Mononuclear cell (primary cell): ENCODE measurements at regions not wholly inside any gene's neighbourhood (a gene's known extent, or its start where the extent isn't known, plus 50 kb on each side); places are given as distances from the start of the nearest gene placed in this dataset.

Experiments
- H3K27me3 ChIP-seq: 2 replicates; pipeline ENCODE4 v1.6.0; 2011; ENCODE audit warnings: low read length, control low read depth; ENCODE audit not compliant: insufficient read depth
- H3K4me1 ChIP-seq: 2 replicates; pipeline ENCODE4 v1.5.1; 2011; ENCODE audit warnings: mild to moderate bottlenecking, low read length, control low read depth; ENCODE audit not compliant: insufficient read depth
- H3K4me3 ChIP-seq: 2 replicates; pipeline ENCODE4 v1.5.1; 2011; ENCODE audit warnings: mild to moderate bottlenecking, low read length, moderate library complexity
- H3K9me3 ChIP-seq: 2 replicates; pipeline ENCODE4 v1.5.1; 2011; ENCODE audit warnings: low read depth, mild to moderate bottlenecking, control low read depth, low read length

DNA sequence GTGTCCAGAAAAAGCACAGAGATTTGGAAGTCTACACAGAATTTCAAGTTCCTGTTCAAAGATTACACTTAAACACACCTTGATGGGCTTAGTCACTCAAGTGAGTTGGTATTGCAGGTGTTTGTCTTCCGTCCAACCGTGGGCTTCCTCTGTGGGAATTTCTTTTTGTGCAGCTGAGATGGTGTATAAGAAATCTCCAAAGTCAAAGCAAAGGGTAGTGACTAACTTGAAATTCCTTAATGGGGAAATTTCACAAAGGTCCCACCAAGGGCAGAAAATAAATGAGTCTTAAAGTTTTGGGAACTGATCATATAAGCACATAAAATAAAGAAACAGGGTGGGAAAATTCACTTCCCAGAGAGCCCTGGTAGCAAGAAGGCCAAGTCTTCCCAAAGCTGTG, 102.0 kb upstream of the TNFAIP3 start:
- Histone ChIP-seq H3K4me1 (peaks cover 25% of the 10 kb centered on the region), H3K9me3 (no peaks in the 10 kb centered on the region), H3K27me3 (no peaks in the 10 kb centered on the region), H3K4me3 (no peak overlapping the region)

DNA sequence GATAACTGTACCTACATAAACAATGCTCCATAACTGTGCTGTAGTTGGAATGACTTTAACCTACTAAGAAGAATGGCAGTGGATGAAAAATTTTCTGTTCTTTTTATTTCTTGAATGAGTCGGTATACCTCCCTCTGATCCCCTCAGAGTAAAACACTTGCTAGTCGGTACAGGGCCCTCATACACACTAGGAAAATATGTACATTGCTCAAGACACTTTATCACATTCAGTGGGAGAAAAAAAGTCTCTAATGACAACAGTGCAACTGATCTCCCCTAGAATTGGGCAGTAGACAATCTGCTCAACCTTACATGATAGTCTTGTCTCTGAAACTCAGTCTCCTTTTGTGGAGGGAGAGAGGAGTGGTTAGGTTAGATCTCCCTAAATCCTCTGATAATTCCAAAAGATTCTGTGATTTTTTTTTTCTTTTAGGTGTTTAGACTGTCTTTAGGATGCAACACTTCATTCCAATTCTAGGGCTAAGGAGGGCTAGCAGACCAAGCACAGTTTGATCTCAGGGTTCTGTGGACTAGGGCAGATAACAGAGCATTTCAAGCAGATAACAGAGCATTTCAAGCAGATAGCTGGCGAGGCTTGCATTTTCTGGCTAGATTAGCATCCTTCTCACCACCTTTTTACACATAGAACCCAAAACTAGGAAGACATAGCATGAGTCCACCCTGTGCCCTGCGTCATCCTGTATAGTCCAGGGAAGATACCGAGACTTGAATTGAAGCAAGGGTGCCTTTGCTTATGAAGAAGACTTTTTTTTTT, 100.3 kb upstream of the TNFAIP3 start:
- H3K27me3 ChIP-seq, result no peaks in the 10 kb centered on the region
- no peaks in the 10 kb centered on the region for H3K9me3 ChIP-seq
- H3K4me3 ChIP-seq, result no peak overlapping the region
- H3K4me1 ChIP-seq, result peaks cover 25% of the 10 kb centered on the region

DNA sequence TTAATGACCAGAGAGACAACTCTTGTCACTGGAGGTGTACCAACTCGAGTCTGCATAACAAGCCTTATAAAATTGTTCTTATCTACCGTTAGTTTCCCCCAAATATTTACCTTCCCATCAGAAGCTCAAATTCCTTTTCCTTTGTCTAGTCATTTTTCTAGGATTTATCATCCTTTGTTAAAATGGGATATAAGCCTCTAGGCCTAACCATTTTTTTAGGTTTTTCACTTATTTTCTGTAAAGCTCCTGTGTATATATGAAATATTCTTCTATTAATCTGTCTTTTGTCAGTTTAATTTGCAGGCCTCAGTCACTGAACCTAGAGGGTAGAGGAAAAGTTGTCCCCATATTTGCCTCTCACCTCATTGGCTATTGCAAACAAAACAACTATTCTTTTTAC, 99.6 kb upstream of the TNFAIP3 start:
- Histone ChIP-seq H3K4me3 (no peak overlapping the region), H3K4me1 (peaks cover 25% of the 10 kb centered on the region), H3K9me3 (no peaks in the 10 kb centered on the region), H3K27me3 (no peaks in the 10 kb centered on the region)

DNA sequence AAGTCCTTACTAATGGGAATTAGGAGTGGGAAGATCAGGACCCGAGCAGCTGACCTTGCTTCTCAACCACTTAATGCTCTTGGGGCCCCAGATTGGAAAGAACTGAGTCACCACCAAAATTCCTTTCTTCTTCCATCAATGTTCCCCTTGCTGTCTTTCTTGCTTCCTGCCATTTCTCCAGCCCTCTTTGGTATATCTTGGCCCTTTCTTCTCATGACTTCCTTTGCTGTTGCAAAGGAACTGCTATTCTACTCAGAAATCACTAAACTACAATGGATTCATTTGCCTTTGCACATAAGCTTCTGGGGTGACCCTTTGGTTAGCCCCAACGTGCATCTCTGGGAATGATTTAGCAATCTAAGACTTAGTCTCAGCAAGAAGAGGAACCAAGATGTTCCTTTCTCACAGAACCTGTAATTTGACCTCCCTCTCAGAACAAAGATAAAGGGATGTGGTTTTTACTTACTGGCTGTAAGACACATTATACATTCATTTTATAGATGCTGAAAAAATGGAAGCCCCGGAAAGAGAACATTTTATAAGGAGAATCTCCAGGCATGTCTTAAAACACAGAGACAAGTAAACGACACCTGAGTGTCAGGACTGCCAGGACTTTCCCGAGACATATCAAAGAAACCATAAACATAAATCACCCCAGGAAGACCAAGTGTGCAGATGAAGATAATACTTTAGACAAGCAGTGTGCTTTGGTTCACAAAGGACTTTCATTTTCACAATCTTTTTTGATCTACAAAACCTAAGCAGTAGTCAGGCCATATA, 99.0 kb upstream of the TNFAIP3 start:
- no peak overlapping the region for H3K4me3 ChIP-seq
- no peaks in the 10 kb centered on the region for H3K27me3 ChIP-seq
- H3K9me3 ChIP-seq, result no peaks in the 10 kb centered on the region
- peaks cover 32% of the 10 kb centered on the region for H3K4me1 ChIP-seq

DNA sequence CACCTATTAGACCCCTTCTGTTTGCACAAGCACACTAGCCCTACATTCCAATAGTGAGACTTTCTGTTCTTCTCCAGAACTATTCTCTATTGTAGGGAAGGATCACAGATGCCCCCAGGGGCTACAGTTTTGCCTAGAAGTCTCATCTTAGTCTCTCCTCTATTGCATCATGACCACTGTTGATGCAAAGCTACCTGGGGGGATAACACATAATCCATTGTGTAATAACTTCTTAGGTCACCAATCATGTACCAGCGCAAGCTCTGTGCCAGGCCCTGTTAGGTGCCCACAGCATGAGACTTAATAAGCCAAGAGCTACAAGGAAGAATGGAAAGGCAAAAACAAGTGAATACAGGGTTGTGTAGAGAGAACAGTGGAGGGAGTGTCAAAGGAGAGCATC, 98.1 kb upstream of the TNFAIP3 start:
- Histone ChIP-seq H3K27me3 (no peaks in the 10 kb centered on the region), H3K4me1 (peaks cover 40% of the 10 kb centered on the region), H3K4me3 (no peak overlapping the region), H3K9me3 (no peaks in the 10 kb centered on the region)

DNA sequence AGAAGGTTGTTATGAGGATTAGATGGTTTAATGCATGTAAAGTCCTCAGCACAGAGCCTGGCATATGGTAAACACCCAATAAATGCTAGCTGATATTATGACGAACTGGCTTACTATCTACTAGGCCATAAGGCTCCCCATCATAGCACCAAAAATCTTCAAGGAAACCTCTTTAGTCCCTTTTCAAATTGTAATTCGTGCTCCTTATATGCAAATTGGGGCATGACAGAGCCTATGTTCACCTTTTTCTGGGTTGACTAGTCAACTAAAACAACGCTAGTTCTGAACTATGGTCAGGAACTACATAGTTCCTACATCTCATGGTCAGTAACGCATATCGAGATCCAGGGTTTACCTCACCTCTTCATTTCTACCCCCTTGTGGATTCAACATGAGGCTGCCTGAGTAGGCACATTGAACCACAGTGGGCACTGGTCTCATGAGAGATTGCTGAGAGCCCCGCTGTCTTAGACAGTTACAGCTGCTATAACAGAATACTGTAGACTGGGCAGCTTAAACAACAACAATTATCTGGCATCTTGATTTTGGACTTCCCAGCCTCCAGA, 97.2 kb upstream of the TNFAIP3 start:
- H3K27me3 ChIP-seq, result no peaks in the 10 kb centered on the region
- no peak overlapping the region for H3K4me3 ChIP-seq
- no peaks in the 10 kb centered on the region for H3K9me3 ChIP-seq
- H3K4me1 ChIP-seq, result peaks cover 48% of the 10 kb centered on the region

DNA sequence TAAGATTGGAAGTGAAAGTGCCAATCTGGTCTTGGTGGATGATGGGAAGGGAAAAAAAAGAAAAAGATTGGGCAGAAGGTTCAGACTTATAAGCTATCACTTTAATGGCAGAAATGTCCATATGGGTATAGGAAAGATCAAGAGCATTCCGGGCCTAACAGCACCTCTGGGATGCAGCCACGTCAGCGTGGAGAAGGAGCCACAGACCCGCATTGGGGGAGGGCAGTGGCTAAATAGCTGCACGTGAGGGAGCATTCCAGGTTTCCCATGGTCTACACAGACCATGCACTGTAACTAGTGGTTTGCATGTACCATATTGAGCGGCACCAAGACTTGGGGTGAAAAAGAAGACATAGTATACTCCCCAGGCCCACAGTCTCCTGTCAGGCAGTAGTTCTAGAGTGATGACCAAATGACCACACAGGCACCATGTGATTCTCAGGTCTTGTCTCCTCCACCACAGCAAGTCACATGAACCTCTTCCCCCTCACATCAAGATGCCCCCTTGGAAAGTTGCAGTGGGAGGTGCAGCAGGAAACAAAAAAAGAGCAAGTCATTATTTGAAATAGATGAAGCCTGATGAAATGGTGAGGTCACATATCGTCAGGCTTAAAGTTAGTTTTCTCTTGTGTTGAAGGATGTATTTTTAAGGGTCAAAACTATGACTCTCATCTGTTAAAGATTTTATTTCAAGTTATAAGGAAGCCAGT, 94.4 kb upstream of the TNFAIP3 start:
- H3K4me1 ChIP-seq, result peaks cover 41% of the 10 kb centered on the region
- no peaks in the 10 kb centered on the region for H3K27me3 ChIP-seq
- H3K9me3 ChIP-seq, result no peaks in the 10 kb centered on the region
- no peak overlapping the region for H3K4me3 ChIP-seq

DNA sequence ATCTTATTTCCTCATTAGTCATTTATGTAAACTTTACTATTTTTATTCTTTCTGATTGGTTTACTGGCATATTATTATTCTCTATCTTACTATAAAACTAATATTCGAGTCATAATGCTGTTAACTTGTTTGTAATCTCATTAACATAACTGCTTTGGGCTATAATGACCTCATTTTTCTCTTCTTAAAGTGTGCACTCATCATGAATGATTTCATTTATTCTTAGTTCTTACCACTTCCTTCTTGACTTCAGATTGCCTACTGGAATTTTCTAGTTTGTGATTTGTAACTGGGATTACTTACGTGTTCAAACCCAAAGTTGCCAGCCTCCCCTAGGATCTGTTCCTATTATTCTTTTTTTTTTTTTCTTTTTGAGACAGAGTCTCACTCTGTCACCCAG, 91.8 kb upstream of the TNFAIP3 start:
- Histone ChIP-seq H3K27me3 (no peaks in the 10 kb centered on the region), H3K4me3 (no peak overlapping the region), H3K4me1 (peaks cover 27% of the 10 kb centered on the region), H3K9me3 (no peaks in the 10 kb centered on the region)

DNA sequence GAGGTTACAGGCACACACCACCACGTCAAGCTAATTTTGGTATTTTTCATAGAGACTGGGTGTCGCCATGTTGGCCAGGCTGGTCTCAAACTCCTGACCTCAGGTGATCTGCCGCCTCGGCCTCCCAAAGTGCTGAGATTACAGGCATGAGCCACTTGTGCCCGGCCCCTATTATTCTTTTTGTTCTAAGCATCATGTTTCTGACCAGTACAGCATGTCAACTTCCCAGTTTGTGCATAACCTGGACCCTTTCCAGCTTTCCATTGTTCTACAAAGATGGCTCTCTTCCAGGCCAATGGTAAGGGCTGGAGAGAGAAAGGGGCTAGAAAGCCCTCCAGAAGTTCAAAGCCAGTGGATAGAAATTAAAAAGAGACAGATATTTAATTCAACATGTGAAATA, 91.3 kb upstream of the TNFAIP3 start:
- Histone ChIP-seq H3K27me3 (no peaks in the 10 kb centered on the region), H3K9me3 (no peaks in the 10 kb centered on the region), H3K4me3 (no peak overlapping the region)

DNA sequence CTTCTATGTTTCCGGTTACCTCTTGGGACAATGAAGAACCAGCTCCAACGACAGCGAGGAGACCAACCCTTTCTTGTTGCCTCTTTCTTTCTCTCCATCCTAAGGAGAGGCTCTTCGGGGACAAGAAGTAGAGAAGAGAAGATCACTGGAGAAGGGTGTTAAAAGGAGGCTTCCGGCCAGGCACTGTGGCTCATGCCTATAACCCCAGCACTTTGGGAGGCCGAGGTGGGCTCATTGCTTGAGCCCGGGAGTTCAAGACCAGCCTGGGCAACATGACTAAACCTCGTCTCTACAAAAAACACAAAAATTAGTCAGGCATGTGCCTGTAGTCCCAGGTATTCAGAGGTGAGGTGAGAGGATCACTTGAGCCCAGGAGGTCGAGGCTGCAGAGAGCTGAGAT, 90.8 kb upstream of the TNFAIP3 start:
- Histone ChIP-seq H3K4me1 (peaks cover 32% of the 10 kb centered on the region), H3K4me3 (no peak overlapping the region), H3K27me3 (no peaks in the 10 kb centered on the region), H3K9me3 (no peaks in the 10 kb centered on the region)

More for the DNA sequence above, 91.3 kb upstream of the TNFAIP3 start:
- H3K4me1 ChIP-seq, result peaks cover 32% of the 10 kb centered on the region

DNA sequence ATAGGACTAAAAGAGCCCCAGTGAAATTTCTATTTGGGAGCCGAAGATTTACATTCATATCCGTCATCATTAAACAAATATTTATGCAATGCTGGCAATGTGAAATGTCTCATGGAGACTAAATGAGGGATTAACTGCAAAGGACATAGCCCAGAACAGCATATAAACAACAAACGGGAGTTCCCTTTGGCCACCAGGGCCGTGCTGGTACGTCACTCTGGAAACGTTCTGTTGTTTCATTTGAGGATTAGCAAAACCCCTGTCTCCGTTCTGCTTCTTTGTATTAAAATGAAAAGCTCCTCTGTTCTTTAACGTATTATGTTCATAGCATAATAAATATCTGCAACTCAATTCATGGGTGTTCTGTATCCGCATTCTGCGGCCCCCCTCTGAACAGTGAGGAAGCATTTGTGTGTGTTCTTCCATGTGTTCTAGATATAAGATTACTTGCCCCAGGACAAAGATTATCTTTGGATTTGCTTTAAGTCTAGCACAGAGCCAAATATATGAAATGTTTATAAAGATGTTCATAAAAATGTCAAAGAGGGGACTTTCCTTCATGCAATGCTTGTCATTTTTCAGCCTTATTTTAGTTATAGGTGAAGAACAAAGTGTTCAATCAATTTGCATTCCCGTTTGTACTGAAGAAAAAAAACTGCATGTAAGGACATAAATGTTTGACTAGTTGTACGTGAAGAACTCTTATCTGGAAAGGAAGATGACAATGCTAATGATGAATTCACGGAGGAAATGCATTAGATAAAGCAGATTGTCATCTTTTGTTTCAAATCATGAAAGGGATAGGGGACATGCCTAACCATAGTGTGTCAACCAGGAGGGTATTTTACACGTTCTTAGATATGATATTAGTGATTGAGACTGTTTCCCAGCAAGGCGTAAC, 90.0 kb upstream of the TNFAIP3 start:
- H3K4me1 ChIP-seq, result peaks cover 32% of the 10 kb centered on the region
- no peak overlapping the region for H3K4me3 ChIP-seq
- no peaks in the 10 kb centered on the region for H3K9me3 ChIP-seq
- H3K27me3 ChIP-seq, result no peaks in the 10 kb centered on the region

DNA sequence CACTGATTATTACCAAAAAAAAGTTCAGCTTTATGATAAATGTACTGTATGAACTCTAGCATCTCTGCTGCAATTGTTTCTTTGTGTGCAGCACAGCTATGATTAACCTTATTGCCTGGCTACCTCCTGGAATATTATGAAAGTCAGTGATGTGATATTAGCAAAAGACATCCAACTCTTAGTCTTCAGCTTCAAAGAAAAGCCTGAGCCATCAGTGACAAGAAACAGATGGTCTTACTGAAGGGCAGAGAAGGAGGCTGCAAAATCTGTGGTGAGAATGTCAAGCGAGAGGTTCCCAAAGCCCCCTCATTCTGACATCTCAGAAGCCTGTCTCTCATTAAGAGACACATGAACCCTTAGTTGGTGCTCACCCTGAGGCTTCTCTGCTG, 89.4 kb upstream of the TNFAIP3 start:
- Histone ChIP-seq H3K4me3 (no peak overlapping the region), H3K9me3 (no peaks in the 10 kb centered on the region), H3K4me1 (peaks cover 30% of the 10 kb centered on the region), H3K27me3 (no peaks in the 10 kb centered on the region)

DNA sequence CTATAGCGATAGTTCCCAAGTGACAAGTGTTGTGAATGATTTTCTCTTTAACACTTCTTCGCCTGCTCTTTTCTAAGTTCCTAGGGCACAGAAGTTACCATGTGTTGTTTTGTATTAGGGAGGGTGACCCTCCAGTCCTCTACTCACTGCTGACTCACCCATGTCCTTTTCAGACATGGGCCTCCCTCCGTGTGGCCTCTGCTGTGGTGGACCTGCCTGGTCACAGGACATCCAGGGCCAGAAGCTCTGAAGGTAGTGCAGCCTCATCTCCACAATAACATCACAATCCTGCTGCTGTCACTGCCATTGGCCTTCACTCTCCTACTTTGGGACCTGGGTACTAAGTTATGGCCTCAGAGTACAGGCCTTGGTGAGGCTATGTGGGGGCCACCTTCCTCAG, 87.1 kb upstream of the TNFAIP3 start:
- H3K4me3 ChIP-seq, result no peak overlapping the region
- no peaks in the 10 kb centered on the region for H3K27me3 ChIP-seq
- H3K4me1 ChIP-seq, result peaks cover 9% of the 10 kb centered on the region
- H3K9me3 ChIP-seq, result no peaks in the 10 kb centered on the region

DNA sequence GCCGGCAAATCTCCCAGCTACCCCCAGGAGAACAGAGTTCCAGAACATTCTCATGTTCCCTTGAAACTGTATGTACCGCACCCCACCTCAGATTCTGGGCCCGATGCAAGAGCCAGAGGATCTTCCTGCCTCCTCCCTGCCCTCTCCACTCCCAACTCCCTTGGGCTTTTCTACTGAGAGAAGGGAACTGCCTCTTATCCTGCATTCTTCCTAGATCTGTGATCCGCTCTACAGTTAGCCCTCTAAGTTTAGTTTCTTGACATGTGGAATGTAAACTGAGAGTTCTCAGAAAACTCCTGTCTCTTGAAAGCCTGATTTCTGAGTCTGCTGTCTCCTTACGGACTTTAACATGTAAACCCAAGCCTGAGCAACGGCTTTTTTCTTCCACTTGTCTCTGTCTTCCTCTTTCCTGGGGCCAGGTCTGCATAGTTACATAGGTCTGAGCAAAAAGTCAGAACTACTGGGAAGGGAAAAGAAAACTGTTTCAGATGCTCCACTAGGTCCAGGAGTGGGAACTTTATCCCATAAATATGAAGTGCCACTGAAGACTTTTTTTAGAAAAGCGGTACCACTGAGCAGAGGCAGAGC, 86.5 kb upstream of the TNFAIP3 start:
- no peaks in the 10 kb centered on the region for H3K9me3 ChIP-seq
- H3K4me1 ChIP-seq, result peaks cover 9% of the 10 kb centered on the region

More for the DNA sequence above, 86.5 kb upstream of the TNFAIP3 start:
- H3K4me3 ChIP-seq, result no peak overlapping the region
- H3K27me3 ChIP-seq, result no peaks in the 10 kb centered on the region
